H1 (cell line): ENCODE measurements at regions not wholly inside any gene's neighbourhood (a gene's known extent, or its start where the extent isn't known, plus 50 kb on each side); places are given as distances from the start of the nearest gene placed in this dataset.

Source experiments
- POLR2A ChIP-seq, 2 experiments: IDR thresholded peaks; 1 replicate in 1 of 2; 2 replicates in 1 of 2; pipeline ENCODE4 v1.6.1; 2011; ENCODE audit warnings: low read depth in 2 of 2, low read length in 2 of 2, mild to moderate bottlenecking in 2 of 2; ENCODE audit errors: control extremely low read depth in 1 of 2
- RAD21 ChIP-seq, 2 experiments: IDR thresholded peaks in 1 of 2; conservative IDR thresholded peaks in 1 of 2; 2 replicates each; pipeline ENCODE4 v1.6.1; 2011; ENCODE audit warnings: low read depth in 2 of 2, low read length in 2 of 2, improper control_type of control experiment in 1 of 2, inconsistent platforms in 1 of 2, mild to moderate bottlenecking in 1 of 2, moderate library complexity in 1 of 2
- TF ChIP-seq, protein P1 (sequence below): IDR thresholded peaks from 2 replicates; pipeline ENCODE4 v1.6.1; 2011; ENCODE audit warnings: low read length, improper control_type of control experiment

DNA sequence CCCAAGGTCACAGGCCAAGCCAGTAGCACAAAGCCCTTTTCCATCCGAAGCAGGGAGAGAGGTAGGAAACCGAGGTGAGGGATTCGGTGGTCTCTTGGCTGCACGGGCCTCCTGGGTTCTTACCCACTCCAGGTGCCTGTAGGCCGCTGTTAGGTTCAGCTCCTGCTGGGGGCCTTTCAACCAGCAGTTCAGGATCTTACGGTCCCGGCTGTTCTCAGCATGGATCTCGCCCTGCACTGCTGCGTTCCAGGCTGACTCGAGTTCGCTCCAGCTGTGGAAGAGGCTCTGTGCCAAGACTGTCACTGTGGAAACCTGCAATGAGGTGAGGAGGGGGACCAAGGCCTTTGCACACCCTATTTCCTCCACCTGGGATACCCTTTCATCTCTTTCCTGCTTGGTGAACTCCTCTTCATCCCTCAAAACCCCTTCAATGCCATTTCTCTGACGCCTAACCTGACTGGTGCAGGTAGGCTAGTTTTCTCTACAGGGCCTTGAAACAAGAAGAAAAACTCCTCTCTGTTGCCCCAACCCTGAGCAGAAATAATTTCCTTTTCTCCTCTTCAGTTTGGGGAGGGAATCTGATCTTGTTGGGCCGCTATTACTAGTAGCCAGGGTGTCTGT, 103.6 kb downstream of the RMI2 start (continued):
- TF ChIP-seq, protein P1, sequence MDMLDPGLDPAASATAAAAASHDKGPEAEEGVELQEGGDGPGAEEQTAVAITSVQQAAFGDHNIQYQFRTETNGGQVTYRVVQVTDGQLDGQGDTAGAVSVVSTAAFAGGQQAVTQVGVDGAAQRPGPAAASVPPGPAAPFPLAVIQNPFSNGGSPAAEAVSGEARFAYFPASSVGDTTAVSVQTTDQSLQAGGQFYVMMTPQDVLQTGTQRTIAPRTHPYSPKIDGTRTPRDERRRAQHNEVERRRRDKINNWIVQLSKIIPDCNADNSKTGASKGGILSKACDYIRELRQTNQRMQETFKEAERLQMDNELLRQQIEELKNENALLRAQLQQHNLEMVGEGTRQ, result no peak
- no peak for TF ChIP-seq RAD21 (IDR thresholded peaks at IDR 0.05 in 1 of 2, conservative IDR thresholded peaks at IDR 0.05 in 1 of 2; ENCODE audit: low read depth in 2 of 2, low read length in 2 of 2)
- no peak for TF ChIP-seq POLR2A (IDR thresholded peaks at IDR 0.05; ENCODE audit: control extremely low read depth in 1 of 2, low read depth in 2 of 2, low read length in 2 of 2)
